ENCODE measurements at regions not wholly inside any gene's neighbourhood (a gene's known extent, or its start where the extent isn't known, plus 50 kb on each side); places are given as distances from the start of the nearest gene placed in this dataset.

GRCh38 chr1:60600532-60600931, 481.8 kb upstream of the NFIA start:
- no peak overlapping the region for H3K27ac ChIP-seq
- no peak overlapping the region for H2AFZ ChIP-seq
- H3K4me1 ChIP-seq = no peaks in the 10 kb centered on the region
- H3K9ac ChIP-seq = no peak overlapping the region
- no peaks in the 10 kb centered on the region for H3K36me3 ChIP-seq (ENCODE audit: control insufficient read depth, insufficient read depth, low read length)
- no peak for TF ChIP-seq CTCF (IDR thresholded peaks at IDR 0.05)
- H3K9me3 ChIP-seq (ENCODE audit: control insufficient read depth, low read length) = no peaks in the 10 kb centered on the region
- H3K79me2 ChIP-seq = no peaks in the 10 kb centered on the region
- no peak overlapping the region for H3K4me2 ChIP-seq (ENCODE audit: low read length)
- no peak overlapping the region for H3K4me3 ChIP-seq (ENCODE audit: low read depth, low read length)
- no peaks in the 10 kb centered on the region for H3K27me3 ChIP-seq (ENCODE audit: control insufficient read depth, insufficient read depth, low read length)

- TF ChIP-seq CTCF (IDR thresholded peaks at IDR 0.05) = no peak
- H3K36me3 ChIP-seq (ENCODE audit: control insufficient read depth, insufficient read depth, low read length) = no peaks in the 10 kb centered on the region
- H2AFZ ChIP-seq = no peak overlapping the region
- no peaks in the 10 kb centered on the region for H3K79me2 ChIP-seq
- no peak overlapping the region for H3K27ac ChIP-seq
- H3K4me2 ChIP-seq (ENCODE audit: low read length) = no peak overlapping the region
- H3K9me3 ChIP-seq (ENCODE audit: control insufficient read depth, low read length) = no peaks in the 10 kb centered on the region
- H3K4me3 ChIP-seq (ENCODE audit: low read depth, low read length) = no peak overlapping the region
- no peaks in the 10 kb centered on the region for H3K27me3 ChIP-seq (ENCODE audit: control insufficient read depth, insufficient read depth, low read length)
- H3K4me1 ChIP-seq = no peaks in the 10 kb centered on the region
- H3K9ac ChIP-seq = no peak overlapping the region
These were observed 482.8 kb upstream of the NFIA start for GRCh38 chr1:60599574-60599973.

- Histone ChIP-seq H3K4me2 (ENCODE audit: low read length) (no peak overlapping the region), H3K27ac (no peak overlapping the region), H3K79me2 (no peaks in the 10 kb centered on the region), H3K4me1 (no peaks in the 10 kb centered on the region), H3K27me3 (ENCODE audit: control insufficient read depth, insufficient read depth, low read length) (no peaks in the 10 kb centered on the region), H2AFZ (no peak overlapping the region), H3K4me3 (ENCODE audit: low read depth, low read length) (no peak overlapping the region), H3K9ac (no peak overlapping the region), H3K36me3 (ENCODE audit: control insufficient read depth, insufficient read depth, low read length) (no peaks in the 10 kb centered on the region), H3K9me3 (ENCODE audit: control insufficient read depth, low read length) (no peaks in the 10 kb centered on the region)
- no peak for TF ChIP-seq CTCF (IDR thresholded peaks at IDR 0.05)
These were observed 484.1 kb upstream of the NFIA start for GRCh38 chr1:60598041-60598910.

GRCh38 chr1:60596791-60597750, 485.3 kb upstream of the NFIA start:
- Histone ChIP-seq H3K4me3 (ENCODE audit: low read depth, low read length) (no peak overlapping the region), H3K36me3 (ENCODE audit: control insufficient read depth, insufficient read depth, low read length) (no peaks in the 10 kb centered on the region), H2AFZ (no peak overlapping the region), H3K27ac (no peak overlapping the region), H3K9ac (no peak overlapping the region), H3K9me3 (ENCODE audit: control insufficient read depth, low read length) (no peaks in the 10 kb centered on the region), H3K79me2 (no peaks in the 10 kb centered on the region), H3K4me1 (no peaks in the 10 kb centered on the region), H3K4me2 (ENCODE audit: low read length) (no peak overlapping the region), H3K27me3 (ENCODE audit: control insufficient read depth, insufficient read depth, low read length) (no peaks in the 10 kb centered on the region)
- TF ChIP-seq CTCF (IDR thresholded peaks at IDR 0.05) = no peak
